GM12892 (cell line): ENCODE measurements at regions not wholly inside any gene's neighbourhood (a gene's known extent, or its start where the extent isn't known, plus 50 kb on each side); places are given as distances from the start of the nearest gene placed in this dataset.

Experiments used
- POLR2A ChIP-seq: IDR thresholded peaks from 2 replicates; pipeline ENCODE4 v1.6.1; 2011; ENCODE audit warnings: low read depth, low read length, control low read depth
- POLR2AphosphoS5 ChIP-seq: IDR thresholded peaks from 2 replicates; pipeline ENCODE4 v1.6.1; 2011; ENCODE audit warnings: low read depth, low read length, control low read depth

GRCh38 chr2:238686223-238686622, 161.7 kb upstream of the TWIST2 start:
- no peak for TF ChIP-seq POLR2A
- no peak for TF ChIP-seq POLR2AphosphoS5
